ENCODE measurements at regions not wholly inside any gene's neighbourhood (a gene's known extent, or its start where the extent isn't known, plus 50 kb on each side); places are given as distances from the start of the nearest gene placed in this dataset.

DNA sequence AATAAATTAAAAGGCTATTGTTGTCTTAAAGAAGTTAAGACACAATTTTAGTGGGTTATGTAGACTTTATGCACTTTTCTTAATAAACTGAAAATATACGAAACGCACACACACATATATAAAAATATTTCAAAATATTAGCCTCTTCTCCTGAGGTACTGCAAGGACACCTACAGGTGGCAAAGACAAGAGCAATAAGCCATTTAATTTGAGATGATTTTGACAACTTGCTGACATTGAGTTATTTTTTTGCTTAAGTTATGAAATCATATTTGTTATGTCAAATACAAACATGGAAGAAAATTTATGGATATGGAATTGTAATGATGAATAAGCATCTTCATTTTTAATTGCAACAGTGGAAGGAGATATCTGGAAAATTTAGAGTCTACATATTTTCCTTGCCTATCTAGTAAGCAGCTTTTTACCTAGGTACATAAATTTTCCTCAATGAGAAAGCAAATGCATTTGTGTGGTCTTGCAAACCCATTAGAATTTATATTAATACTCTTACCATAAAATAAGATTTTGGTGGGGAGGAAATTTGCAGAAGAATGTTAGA is 301.6 kb downstream of the ISL1 start:
- in situ Hi-C loops (cut with HindIII; ENCODE audit: low pct_unique_long_range_greater_than_20kb, low sequenced_read_pairs), result no loop called here
- ChIA-PET POLR2A (no interaction called here), CTCF (no interaction called here)
- ATAC-seq, result no peak
- Histone ChIP-seq H3K4me3 (ENCODE audit: low read depth in 2 of 2, low read length in 2 of 2) (no peak overlapping the region), H3K27me3 (ENCODE audit: control insufficient read depth, insufficient read depth, low read length) (no peaks in the 10 kb centered on the region), H3K9me3 (ENCODE audit: control insufficient read depth, insufficient read depth, low read depth, low read length) (no peaks in the 10 kb centered on the region), H3K27ac (ENCODE audit: low read length) (no peak overlapping the region), H3K4me1 (ENCODE audit: control insufficient read depth, insufficient read depth, low read length) (no peaks in the 10 kb centered on the region), H3K36me3 (ENCODE audit: control insufficient read depth, insufficient read depth, low read length) (no peaks in the 10 kb centered on the region)
- BruUV-seq (replicated peaks), result no TSS peak
- intact Hi-C loops (cut with micrococcal nuclease; ENCODE audit: unreplicated experiment), result no loop called here
- DNase-seq (ENCODE audit: low read depth, low spot score), result no peak
- no peak for TF ChIP-seq TCF7L2 (IDR thresholded peaks at IDR 0.05; ENCODE audit: low read depth, low read length)
- TF ChIP-seq POLR2AphosphoS5 (IDR thresholded peaks at IDR 0.05; ENCODE audit: low read depth, low read length), result no peak
- TF ChIP-seq, protein P1, sequence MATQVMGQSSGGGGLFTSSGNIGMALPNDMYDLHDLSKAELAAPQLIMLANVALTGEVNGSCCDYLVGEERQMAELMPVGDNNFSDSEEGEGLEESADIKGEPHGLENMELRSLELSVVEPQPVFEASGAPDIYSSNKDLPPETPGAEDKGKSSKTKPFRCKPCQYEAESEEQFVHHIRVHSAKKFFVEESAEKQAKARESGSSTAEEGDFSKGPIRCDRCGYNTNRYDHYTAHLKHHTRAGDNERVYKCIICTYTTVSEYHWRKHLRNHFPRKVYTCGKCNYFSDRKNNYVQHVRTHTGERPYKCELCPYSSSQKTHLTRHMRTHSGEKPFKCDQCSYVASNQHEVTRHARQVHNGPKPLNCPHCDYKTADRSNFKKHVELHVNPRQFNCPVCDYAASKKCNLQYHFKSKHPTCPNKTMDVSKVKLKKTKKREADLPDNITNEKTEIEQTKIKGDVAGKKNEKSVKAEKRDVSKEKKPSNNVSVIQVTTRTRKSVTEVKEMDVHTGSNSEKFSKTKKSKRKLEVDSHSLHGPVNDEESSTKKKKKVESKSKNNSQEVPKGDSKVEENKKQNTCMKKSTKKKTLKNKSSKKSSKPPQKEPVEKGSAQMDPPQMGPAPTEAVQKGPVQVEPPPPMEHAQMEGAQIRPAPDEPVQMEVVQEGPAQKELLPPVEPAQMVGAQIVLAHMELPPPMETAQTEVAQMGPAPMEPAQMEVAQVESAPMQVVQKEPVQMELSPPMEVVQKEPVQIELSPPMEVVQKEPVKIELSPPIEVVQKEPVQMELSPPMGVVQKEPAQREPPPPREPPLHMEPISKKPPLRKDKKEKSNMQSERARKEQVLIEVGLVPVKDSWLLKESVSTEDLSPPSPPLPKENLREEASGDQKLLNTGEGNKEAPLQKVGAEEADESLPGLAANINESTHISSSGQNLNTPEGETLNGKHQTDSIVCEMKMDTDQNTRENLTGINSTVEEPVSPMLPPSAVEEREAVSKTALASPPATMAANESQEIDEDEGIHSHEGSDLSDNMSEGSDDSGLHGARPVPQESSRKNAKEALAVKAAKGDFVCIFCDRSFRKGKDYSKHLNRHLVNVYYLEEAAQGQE (IDR thresholded peaks at IDR 0.05; ENCODE audit: insufficient read depth in 1 of 2, low read depth in 2 of 2, low read length in 1 of 2), result no peak
- TF ChIP-seq SIN3A (IDR thresholded peaks at IDR 0.05; ENCODE audit: borderline replicate concordance, insufficient read depth, low read depth, low read length), result no peak
- TF ChIP-seq, protein P2, sequence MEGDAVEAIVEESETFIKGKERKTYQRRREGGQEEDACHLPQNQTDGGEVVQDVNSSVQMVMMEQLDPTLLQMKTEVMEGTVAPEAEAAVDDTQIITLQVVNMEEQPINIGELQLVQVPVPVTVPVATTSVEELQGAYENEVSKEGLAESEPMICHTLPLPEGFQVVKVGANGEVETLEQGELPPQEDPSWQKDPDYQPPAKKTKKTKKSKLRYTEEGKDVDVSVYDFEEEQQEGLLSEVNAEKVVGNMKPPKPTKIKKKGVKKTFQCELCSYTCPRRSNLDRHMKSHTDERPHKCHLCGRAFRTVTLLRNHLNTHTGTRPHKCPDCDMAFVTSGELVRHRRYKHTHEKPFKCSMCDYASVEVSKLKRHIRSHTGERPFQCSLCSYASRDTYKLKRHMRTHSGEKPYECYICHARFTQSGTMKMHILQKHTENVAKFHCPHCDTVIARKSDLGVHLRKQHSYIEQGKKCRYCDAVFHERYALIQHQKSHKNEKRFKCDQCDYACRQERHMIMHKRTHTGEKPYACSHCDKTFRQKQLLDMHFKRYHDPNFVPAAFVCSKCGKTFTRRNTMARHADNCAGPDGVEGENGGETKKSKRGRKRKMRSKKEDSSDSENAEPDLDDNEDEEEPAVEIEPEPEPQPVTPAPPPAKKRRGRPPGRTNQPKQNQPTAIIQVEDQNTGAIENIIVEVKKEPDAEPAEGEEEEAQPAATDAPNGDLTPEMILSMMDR (IDR thresholded peaks at IDR 0.05), result no peak; the same call in 1 of the 2 replicates

DNA sequence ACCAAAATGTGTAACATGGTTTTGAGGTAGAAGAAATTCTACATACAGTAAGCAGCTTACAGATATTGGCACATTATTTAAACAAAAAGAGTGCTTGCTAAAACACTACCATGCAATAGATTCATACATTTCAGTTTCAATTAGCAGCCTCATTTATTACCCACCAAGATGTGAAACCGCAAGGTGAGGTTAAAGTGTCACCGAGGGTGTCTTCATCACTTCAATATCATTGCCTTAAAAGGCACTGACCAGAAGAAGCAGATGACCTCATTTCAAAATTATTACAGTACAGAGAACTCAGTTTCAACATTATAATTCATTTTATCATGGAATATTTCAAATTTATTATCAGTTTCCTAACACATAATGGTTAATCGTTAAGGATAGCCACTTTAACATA is 302.2 kb downstream of the ISL1 start:
- H3K9me3 ChIP-seq (ENCODE audit: control insufficient read depth, insufficient read depth, low read depth, low read length), result no peaks in the 10 kb centered on the region
- no peak overlapping the region for H3K27ac ChIP-seq (ENCODE audit: low read length)
- no TSS peak for BruUV-seq (replicated peaks)
- H3K27me3 ChIP-seq (ENCODE audit: control insufficient read depth, insufficient read depth, low read length), result no peaks in the 10 kb centered on the region
- POLR2A ChIA-PET, result no interaction called here
- CTCF ChIA-PET, result no interaction called here
- ATAC-seq (no peak), DNase-seq (ENCODE audit: low read depth, low spot score) (no peak)
- in situ Hi-C loops (cut with HindIII; ENCODE audit: low pct_unique_long_range_greater_than_20kb, low sequenced_read_pairs), result no loop called here
- TF ChIP-seq TCF7L2 (IDR thresholded peaks at IDR 0.05; ENCODE audit: low read depth, low read length) (no peak), SIN3A (IDR thresholded peaks at IDR 0.05; ENCODE audit: borderline replicate concordance, insufficient read depth, low read depth, low read length) (no peak), POLR2AphosphoS5 (IDR thresholded peaks at IDR 0.05; ENCODE audit: low read depth, low read length) (no peak)
- TF ChIP-seq, protein P1 (IDR thresholded peaks at IDR 0.05; ENCODE audit: insufficient read depth in 1 of 2, low read depth in 2 of 2, low read length in 1 of 2), result no peak
- TF ChIP-seq, protein P2 (IDR thresholded peaks at IDR 0.05), result no peak
- H3K4me3 ChIP-seq (ENCODE audit: low read depth in 2 of 2, low read length in 2 of 2), result no peak overlapping the region
- H3K36me3 ChIP-seq (ENCODE audit: control insufficient read depth, insufficient read depth, low read length), result no peaks in the 10 kb centered on the region
- intact Hi-C loops (cut with micrococcal nuclease; ENCODE audit: unreplicated experiment), result no loop called here
- H3K4me1 ChIP-seq (ENCODE audit: control insufficient read depth, insufficient read depth, low read length), result no peaks in the 10 kb centered on the region

Measured in Panc1 (cell line).